Body of pancreas (tissue), 4 donors: ENCODE measurements at regions not wholly inside any gene's neighbourhood (a gene's known extent, or its start where the extent isn't known, plus 50 kb on each side); places are given as distances from the start of the nearest gene placed in this dataset.

ENCODE experiments used
- ATAC-seq: fragments of 150-250 bp; one replicate; pipeline ENCODE4 v1.9.1; 2016
- DNase-seq, 4 donors: peaks; one replicate each; pipeline ENCODE4 v3.0.0-alpha.2; 2019
- H3K27ac ChIP-seq, 4 donors: fragments of 200-600 bp; sonication (generic); 1 replicate in 3 of 4; 2 replicates in 1 of 4; pipeline versions ENCODE4 v1.5.1 to v1.6.1; 2016 to 2019; ENCODE audit warnings: mild to moderate bottlenecking in 1 of 4, mixed read lengths in 1 of 4, moderate library complexity in 1 of 4
- H3K27me3 ChIP-seq, 2 donors: fragments of 200-600 bp; sonication (generic); one replicate each; pipeline ENCODE4 v1.6.0; 2016; ENCODE audit warnings: mild to moderate bottlenecking in 1 of 2
- H3K36me3 ChIP-seq, 2 donors: fragments of 200-600 bp; sonication (generic); replicated peaks in 1 of 2; 2 replicates each; pipeline ENCODE4 v1.5.1; 2016; ENCODE audit warnings: low read depth in 2 of 2; ENCODE audit not compliant: insufficient read depth in 1 of 2
- H3K4me1 ChIP-seq: fragments of 200-600 bp; sonication (generic); one replicate; pipeline ENCODE4 v1.6.0; 2016
- H3K4me3 ChIP-seq, 2 donors: fragments of 200-600 bp; sonication (generic); 1 replicate in 1 of 2; 2 replicates in 1 of 2; pipeline ENCODE4 v1.5.1; 2016 to 2019
- H3K9me3 ChIP-seq, 3 donors: fragments of 200-600 bp; sonication (generic); 1 replicate in 2 of 3; 2 replicates in 1 of 3; pipeline ENCODE4 v1.5.1; 2016
- POLR2A ChIP-seq, 3 donors: fragments of 450-650 bp; IDR thresholded peaks; one replicate each; pipeline ENCODE4 v1.6.1; 2016; ENCODE audit warnings: antibody characterized with exemption in 3 of 3, mild to moderate bottlenecking in 2 of 3
- WGBS, 2 donors: methylation state at CpG; one replicate each; pipeline ENCODE4 v1.1.5; 2017; 5-methylcytosine and 5-hydroxymethylcytosine counted together
- intact Hi-C: fragments of 100-400 bp; cut with DNase I; formaldehyde crosslinking; loops from one replicate; pipeline ENCODE4 v1.15.1; 2023
- TF ChIP-seq, protein P1 (sequence below), 7 experiments: fragments of 450-650 bp in 4 of 7; fragments of 200-600 bp in 3 of 7; sonication (generic) in 3 of 7; IDR thresholded peaks; one replicate each; pipeline ENCODE4 v1.5.1; 2016 to 2019; ENCODE audit warnings: antibody characterized with exemption in 7 of 7

DNA sequence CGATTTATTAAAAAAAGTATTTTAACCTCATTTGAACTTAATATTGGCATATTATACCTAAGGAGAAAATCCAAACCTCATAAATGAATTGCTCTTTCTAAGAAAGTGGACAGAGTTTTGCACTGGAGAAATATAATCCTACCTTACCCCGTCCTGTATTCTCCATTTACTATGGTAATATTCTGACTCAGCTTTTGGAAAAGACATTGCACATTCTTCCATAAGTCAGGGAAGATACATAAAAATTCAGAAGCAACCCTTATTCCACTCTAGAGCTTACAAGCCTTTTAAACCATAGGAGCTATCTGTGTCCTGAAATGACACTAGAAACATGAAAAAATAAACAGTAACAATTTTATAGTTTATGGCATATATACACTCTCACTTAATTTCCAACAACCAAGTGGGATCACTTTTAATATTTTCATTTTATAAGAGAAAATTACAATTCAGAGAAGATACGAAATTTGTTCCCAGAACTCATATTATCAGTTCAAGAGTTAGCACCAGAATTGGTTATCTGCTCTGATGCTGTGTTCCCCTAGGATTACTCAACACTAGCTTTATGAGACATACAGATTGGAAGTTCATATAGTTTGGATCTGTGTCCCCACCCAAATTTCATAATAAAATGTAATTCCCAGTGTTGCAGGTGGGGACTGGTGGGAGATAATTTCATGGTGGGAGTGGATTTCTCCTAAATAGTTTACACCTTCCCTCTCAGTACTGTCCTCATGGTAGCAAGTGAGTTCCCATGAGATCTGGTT is 359.4 kb downstream of the ARAP2 start:
- H3K4me1 ChIP-seq = no peaks in the 10 kb centered on the region
- H3K4me3 ChIP-seq = no peak overlapping the region
- DNase-seq = no peak
- TF ChIP-seq, protein P1, sequence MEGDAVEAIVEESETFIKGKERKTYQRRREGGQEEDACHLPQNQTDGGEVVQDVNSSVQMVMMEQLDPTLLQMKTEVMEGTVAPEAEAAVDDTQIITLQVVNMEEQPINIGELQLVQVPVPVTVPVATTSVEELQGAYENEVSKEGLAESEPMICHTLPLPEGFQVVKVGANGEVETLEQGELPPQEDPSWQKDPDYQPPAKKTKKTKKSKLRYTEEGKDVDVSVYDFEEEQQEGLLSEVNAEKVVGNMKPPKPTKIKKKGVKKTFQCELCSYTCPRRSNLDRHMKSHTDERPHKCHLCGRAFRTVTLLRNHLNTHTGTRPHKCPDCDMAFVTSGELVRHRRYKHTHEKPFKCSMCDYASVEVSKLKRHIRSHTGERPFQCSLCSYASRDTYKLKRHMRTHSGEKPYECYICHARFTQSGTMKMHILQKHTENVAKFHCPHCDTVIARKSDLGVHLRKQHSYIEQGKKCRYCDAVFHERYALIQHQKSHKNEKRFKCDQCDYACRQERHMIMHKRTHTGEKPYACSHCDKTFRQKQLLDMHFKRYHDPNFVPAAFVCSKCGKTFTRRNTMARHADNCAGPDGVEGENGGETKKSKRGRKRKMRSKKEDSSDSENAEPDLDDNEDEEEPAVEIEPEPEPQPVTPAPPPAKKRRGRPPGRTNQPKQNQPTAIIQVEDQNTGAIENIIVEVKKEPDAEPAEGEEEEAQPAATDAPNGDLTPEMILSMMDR (IDR thresholded peaks at IDR 0.05) = no peak
- no peak for TF ChIP-seq POLR2A (IDR thresholded peaks at IDR 0.05)
- intact Hi-C loops = no loop called here
- 52 to 53% methylated on average over 3 of the region's 3 CpGs for WGBS, 2 donors
- no peak for ATAC-seq
- no peaks in the 10 kb centered on the region for H3K27me3 ChIP-seq
- H3K27ac ChIP-seq = no peak overlapping the region
- H3K36me3 ChIP-seq = no peaks in the 10 kb centered on the region
- no peaks in the 10 kb centered on the region for H3K9me3 ChIP-seq

- Histone ChIP-seq H3K27me3 (no peaks in the 10 kb centered on the region), H3K4me1 (peaks cover 12% of the 10 kb centered on the region), H3K27ac (no peak overlapping the region), H3K9me3 (no peaks in the 10 kb centered on the region), H3K4me3 (no peak overlapping the region), H3K36me3 (no peaks in the 10 kb centered on the region)
- ATAC-seq = no peak
- TF ChIP-seq POLR2A (IDR thresholded peaks at IDR 0.05) = no peak
- TF ChIP-seq, protein P1 (IDR thresholded peaks at IDR 0.05) = no peak
- DNase-seq = no peak
- intact Hi-C loops = no loop called here
Measured at GRCh38 chr4:35897808-35898207, 346.5 kb downstream of the ARAP2 start.

GRCh38 chr4:35900286-35901243 is 343.7 kb downstream of the ARAP2 start:
- Histone ChIP-seq H3K4me1 (peaks cover 12% of the 10 kb centered on the region), H3K36me3 (no peaks in the 10 kb centered on the region), H3K4me3 (no peak overlapping the region), H3K27me3 (no peaks in the 10 kb centered on the region), H3K27ac (no peak overlapping the region), H3K9me3 (no peaks in the 10 kb centered on the region)
- TF ChIP-seq, protein P1 (IDR thresholded peaks at IDR 0.05) = no peak
- TF ChIP-seq POLR2A (IDR thresholded peaks at IDR 0.05) = no peak
- intact Hi-C loops = no loop called here
- WGBS, 2 donors = 31 to 38% methylated on average over 10 of the region's 10 CpGs
- ATAC-seq (peak; percentile 75), DNase-seq (peak; percentile 14 to 53 (median 35))

- 58 to 63% methylated on average over 2 of the region's 2 CpGs for whole genome bisulfite sequencing, 2 donors
- intact Hi-C loops = no loop called here
Measured at GRCh38 chr4:35912174-35912573, 332.1 kb downstream of the ARAP2 start.

More at GRCh38 chr4:35912174-35912573, 332.1 kb downstream of the ARAP2 start:
- DNase-seq (no peak), ATAC-seq (no peak)
- no peaks in the 10 kb centered on the region for H3K27me3 ChIP-seq
- TF ChIP-seq, protein P1 (IDR thresholded peaks at IDR 0.05) = no peak
- no peak for TF ChIP-seq POLR2A (IDR thresholded peaks at IDR 0.05)
- H3K36me3 ChIP-seq = no peaks in the 10 kb centered on the region
- H3K4me1 ChIP-seq = no peaks in the 10 kb centered on the region
- no peak overlapping the region for H3K27ac ChIP-seq
- H3K9me3 ChIP-seq = no peaks in the 10 kb centered on the region
- no peak overlapping the region for H3K4me3 ChIP-seq
